SK-N-SH treated with all-trans-retinoic acid at 6 μM for 48 hours (cell line): ENCODE measurements at regions not wholly inside any gene's neighbourhood (a gene's known extent, or its start where the extent isn't known, plus 50 kb on each side); places are given as distances from the start of the nearest gene placed in this dataset.

Experiments used
- CREB5 ChIP-seq: fragments of 250-450 bp; sonication (Bioruptor Pico); IDR thresholded peaks from 2 replicates; pipeline ENCODE4 v1.5.1; 2020; ENCODE audit warnings: low read depth, mild to moderate bottlenecking, moderate library complexity
- ISL1 ChIP-seq: fragments of 250-450 bp; sonication (Bioruptor Pico); IDR thresholded peaks from 2 replicates; pipeline ENCODE4 v2.1.2; 2022; ENCODE audit warnings: mild to moderate bottlenecking, moderate library complexity
- OSR1 ChIP-seq: fragments of 250-450 bp; sonication (Bioruptor Pico); IDR thresholded peaks from 2 replicates; pipeline ENCODE4 v1.8.0; 2022; ENCODE audit warnings: moderate library complexity, mild to moderate bottlenecking, inconsistent platforms
- RARB ChIP-seq: fragments of 250-450 bp; sonication (Bioruptor Pico); IDR thresholded peaks from 2 replicates; pipeline ENCODE4 v1.8.0; 2021; ENCODE audit warnings: mild to moderate bottlenecking, moderate library complexity
- ZFP3 ChIP-seq: fragments of 250-450 bp; sonication (Bioruptor Pico); IDR thresholded peaks from 2 replicates; pipeline ENCODE4 v1.5.0; 2020; ENCODE audit warnings: mild to moderate bottlenecking, moderate library complexity
- TF ChIP-seq, protein P1 (sequence below): fragments of 250-450 bp; sonication (Bioruptor Pico); IDR thresholded peaks from 2 replicates; pipeline ENCODE4 v1.8.0; 2020; ENCODE audit warnings: mild to moderate bottlenecking, moderate library complexity, borderline replicate concordance

GRCh38 chr1:83543222-83543973, 455.5 kb downstream of the TTLL7 start:
- TF ChIP-seq, protein P1, sequence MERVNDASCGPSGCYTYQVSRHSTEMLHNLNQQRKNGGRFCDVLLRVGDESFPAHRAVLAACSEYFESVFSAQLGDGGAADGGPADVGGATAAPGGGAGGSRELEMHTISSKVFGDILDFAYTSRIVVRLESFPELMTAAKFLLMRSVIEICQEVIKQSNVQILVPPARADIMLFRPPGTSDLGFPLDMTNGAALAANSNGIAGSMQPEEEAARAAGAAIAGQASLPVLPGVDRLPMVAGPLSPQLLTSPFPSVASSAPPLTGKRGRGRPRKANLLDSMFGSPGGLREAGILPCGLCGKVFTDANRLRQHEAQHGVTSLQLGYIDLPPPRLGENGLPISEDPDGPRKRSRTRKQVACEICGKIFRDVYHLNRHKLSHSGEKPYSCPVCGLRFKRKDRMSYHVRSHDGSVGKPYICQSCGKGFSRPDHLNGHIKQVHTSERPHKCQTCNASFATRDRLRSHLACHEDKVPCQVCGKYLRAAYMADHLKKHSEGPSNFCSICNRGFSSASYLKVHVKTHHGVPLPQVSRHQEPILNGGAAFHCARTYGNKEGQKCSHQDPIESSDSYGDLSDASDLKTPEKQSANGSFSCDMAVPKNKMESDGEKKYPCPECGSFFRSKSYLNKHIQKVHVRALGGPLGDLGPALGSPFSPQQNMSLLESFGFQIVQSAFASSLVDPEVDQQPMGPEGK (CRISPR knock-in tag), result no peak
- TF ChIP-seq RARB (CRISPR knock-in tag) (no peak), CREB5 (CRISPR knock-in tag) (no peak), ZFP3 (CRISPR knock-in tag) (no peak), ISL1 (CRISPR knock-in tag) (no peak), OSR1 (CRISPR knock-in tag) (no peak)
